ENCODE measurements at regions not wholly inside any gene's neighbourhood (a gene's known extent, or its start where the extent isn't known, plus 50 kb on each side); places are given as distances from the start of the nearest gene placed in this dataset.

DNA sequence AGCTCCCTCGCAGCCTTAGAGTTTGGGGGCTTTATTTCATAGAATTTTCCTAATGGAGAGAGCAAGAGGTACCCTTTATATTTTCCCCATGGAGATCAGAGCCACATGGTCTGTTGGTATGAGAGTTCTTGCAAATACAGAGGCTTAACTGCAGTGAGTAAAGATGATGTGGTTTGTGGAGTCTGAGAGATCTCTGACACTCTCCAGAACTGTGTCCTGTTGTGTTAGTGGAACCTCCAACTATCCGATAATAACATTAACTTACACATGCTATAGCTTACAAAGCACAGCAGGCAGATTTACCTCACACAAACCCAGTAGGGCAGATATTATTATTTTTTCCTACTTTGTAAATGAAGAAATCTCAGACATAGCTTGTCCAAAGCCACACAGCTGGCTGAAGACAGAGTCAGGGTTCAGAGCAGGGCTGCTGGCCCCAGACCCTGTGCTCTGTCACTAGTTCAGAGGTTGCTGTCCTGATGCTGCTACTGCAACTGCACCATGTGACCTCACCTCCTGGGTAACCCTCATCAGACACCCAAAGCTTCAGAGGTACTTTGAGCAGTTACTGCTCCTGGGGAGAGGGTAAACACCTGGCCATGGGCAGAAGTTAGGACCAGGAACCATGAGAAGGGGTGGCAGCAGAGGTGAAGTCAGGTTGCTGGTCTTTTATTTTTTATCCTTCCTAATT is 384.8 kb upstream of the PROX1 start:
- TF ChIP-seq RAD21 (IDR thresholded peaks at IDR 0.05; ENCODE audit: low read depth) (no peak), EP300 (IDR thresholded peaks at IDR 0.05; ENCODE audit: borderline replicate concordance) (no peak), TEAD4 (IDR thresholded peaks at IDR 0.05) (no peak), ZBTB7A (IDR thresholded peaks at IDR 0.05; ENCODE audit: low read depth) (no peak), NFIC (IDR thresholded peaks at IDR 0.05) (no peak), REST (IDR thresholded peaks at IDR 0.05; ENCODE audit: low read depth) (no peak), TAF1 (IDR thresholded peaks at IDR 0.05; ENCODE audit: low read depth) (no peak), CEBPB (IDR thresholded peaks at IDR 0.05) (no peak), FOXM1 (IDR thresholded peaks at IDR 0.05; ENCODE audit: borderline replicate concordance, low read depth) (no peak), YY1 (IDR thresholded peaks at IDR 0.05; ENCODE audit: low read depth) (no peak)
- TF ChIP-seq, protein P1, sequence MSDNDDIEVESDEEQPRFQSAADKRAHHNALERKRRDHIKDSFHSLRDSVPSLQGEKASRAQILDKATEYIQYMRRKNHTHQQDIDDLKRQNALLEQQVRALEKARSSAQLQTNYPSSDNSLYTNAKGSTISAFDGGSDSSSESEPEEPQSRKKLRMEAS (IDR thresholded peaks at IDR 0.05), result no peak

GRCh38 chr1:213604477-213604876 is 383.3 kb upstream of the PROX1 start:
- TF ChIP-seq TAF1 (IDR thresholded peaks at IDR 0.05; ENCODE audit: low read depth) (no peak), TCF12 (IDR thresholded peaks at IDR 0.05; ENCODE audit: low read depth) (no peak), NFIC (IDR thresholded peaks at IDR 0.05) (no peak), YY1 (IDR thresholded peaks at IDR 0.05; ENCODE audit: low read depth) (no peak), CREB1 (IDR thresholded peaks at IDR 0.05; ENCODE audit: low read depth) (no peak), EP300 (IDR thresholded peaks at IDR 0.05; ENCODE audit: borderline replicate concordance) (no peak), RAD21 (IDR thresholded peaks at IDR 0.05; ENCODE audit: low read depth) (no peak), REST (IDR thresholded peaks at IDR 0.05; ENCODE audit: low read depth) (no peak), FOXM1 (IDR thresholded peaks at IDR 0.05; ENCODE audit: borderline replicate concordance, low read depth) (no peak), ZBTB7A (IDR thresholded peaks at IDR 0.05; ENCODE audit: low read depth) (no peak), TEAD4 (IDR thresholded peaks at IDR 0.05) (no peak), EGR1 (IDR thresholded peaks at IDR 0.05) (no peak), CEBPB (IDR thresholded peaks at IDR 0.05) (no peak)
- TF ChIP-seq, protein P2, sequence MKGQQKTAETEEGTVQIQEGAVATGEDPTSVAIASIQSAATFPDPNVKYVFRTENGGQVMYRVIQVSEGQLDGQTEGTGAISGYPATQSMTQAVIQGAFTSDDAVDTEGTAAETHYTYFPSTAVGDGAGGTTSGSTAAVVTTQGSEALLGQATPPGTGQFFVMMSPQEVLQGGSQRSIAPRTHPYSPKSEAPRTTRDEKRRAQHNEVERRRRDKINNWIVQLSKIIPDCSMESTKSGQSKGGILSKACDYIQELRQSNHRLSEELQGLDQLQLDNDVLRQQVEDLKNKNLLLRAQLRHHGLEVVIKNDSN (IDR thresholded peaks at IDR 0.05), result no peak
- TF ChIP-seq, protein P1 (IDR thresholded peaks at IDR 0.05), result no peak

DNA sequence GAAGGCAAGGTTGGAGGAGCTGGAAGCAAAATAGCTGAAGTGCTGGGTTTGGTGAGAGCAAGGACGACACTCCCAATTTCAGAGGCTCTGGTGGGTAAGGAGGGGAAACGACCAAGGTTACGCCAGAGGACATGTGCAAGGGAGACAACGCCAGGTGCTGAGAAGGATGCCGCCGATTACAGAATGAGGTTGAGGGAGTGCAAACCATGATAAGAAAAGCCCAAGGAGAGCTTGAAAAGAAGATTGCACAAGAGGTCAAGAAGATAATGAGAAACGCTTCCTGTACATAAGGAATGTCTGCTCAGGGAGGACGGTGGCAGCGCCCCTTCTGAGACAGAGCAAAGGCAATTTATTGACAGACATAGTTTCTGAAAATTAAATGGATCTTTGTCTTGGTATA is 382.0 kb upstream of the PROX1 start:
- TF ChIP-seq TCF12 (IDR thresholded peaks at IDR 0.05; ENCODE audit: low read depth) (no peak), TEAD4 (IDR thresholded peaks at IDR 0.05) (no peak), FOXM1 (IDR thresholded peaks at IDR 0.05; ENCODE audit: borderline replicate concordance, low read depth) (no peak)
- TF ChIP-seq, protein P1 (IDR thresholded peaks at IDR 0.05), result no peak
- TF ChIP-seq, protein P2 (IDR thresholded peaks at IDR 0.05), result no peak

GRCh38 chr1:213606252-213606820 is 381.4 kb upstream of the PROX1 start:
- TF ChIP-seq TEAD4 (IDR thresholded peaks at IDR 0.05), result no peak
- TF ChIP-seq TAF1 (IDR thresholded peaks at IDR 0.05; ENCODE audit: low read depth), result no peak
- TF ChIP-seq CREB1 (IDR thresholded peaks at IDR 0.05; ENCODE audit: low read depth), result no peak
- no peak for TF ChIP-seq NFIC (IDR thresholded peaks at IDR 0.05)
- TF ChIP-seq TCF12 (IDR thresholded peaks at IDR 0.05; ENCODE audit: low read depth), result no peak
- no peak for TF ChIP-seq YY1 (IDR thresholded peaks at IDR 0.05; ENCODE audit: low read depth)
- no peak for TF ChIP-seq EGR1 (IDR thresholded peaks at IDR 0.05)
- TF ChIP-seq, protein P2 (IDR thresholded peaks at IDR 0.05), result no peak

- TF ChIP-seq TCF12 (IDR thresholded peaks at IDR 0.05; ENCODE audit: low read depth) (no peak), CEBPB (IDR thresholded peaks at IDR 0.05) (no peak), REST (IDR thresholded peaks at IDR 0.05; ENCODE audit: low read depth) (no peak), TAF1 (IDR thresholded peaks at IDR 0.05; ENCODE audit: low read depth) (no peak), FOXM1 (IDR thresholded peaks at IDR 0.05; ENCODE audit: borderline replicate concordance, low read depth) (no peak), CREB1 (IDR thresholded peaks at IDR 0.05; ENCODE audit: low read depth) (no peak), ZBTB7A (IDR thresholded peaks at IDR 0.05; ENCODE audit: low read depth) (no peak), EGR1 (IDR thresholded peaks at IDR 0.05) (no peak)
- TF ChIP-seq, protein P1 (IDR thresholded peaks at IDR 0.05), result no peak
- TF ChIP-seq, protein P2 (IDR thresholded peaks at IDR 0.05), result no peak
Observed at GRCh38 chr1:213613549-213613948, 374.2 kb upstream of the PROX1 start.

All from Ishikawa (cell line).